ENCODE measurements at regions not wholly inside any gene's neighbourhood (a gene's known extent, or its start where the extent isn't known, plus 50 kb on each side); places are given as distances from the start of the nearest gene placed in this dataset.

DNA sequence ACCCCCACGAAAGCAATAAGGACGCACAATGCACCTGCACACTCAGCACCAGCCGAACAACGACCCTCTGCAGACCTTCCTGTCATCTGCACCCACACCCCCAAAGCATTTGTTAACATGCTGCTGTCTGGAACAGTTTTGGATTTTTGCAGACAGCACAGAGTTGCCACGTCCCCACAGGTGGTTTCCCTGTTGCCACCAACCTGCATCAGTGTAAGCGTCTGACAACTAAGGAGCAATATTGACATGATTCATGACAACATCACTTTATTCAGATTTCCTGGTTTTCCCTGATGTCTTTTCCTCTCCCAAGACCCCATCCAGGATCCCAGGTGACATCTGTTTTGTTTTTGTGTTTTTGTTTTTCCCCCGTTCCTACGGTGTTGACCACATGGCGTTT, 150.7 kb upstream of the C14orf180 start:
- intact Hi-C loops (cut with micrococcal nuclease; ENCODE audit: unreplicated experiment) = no loop called here

DNA sequence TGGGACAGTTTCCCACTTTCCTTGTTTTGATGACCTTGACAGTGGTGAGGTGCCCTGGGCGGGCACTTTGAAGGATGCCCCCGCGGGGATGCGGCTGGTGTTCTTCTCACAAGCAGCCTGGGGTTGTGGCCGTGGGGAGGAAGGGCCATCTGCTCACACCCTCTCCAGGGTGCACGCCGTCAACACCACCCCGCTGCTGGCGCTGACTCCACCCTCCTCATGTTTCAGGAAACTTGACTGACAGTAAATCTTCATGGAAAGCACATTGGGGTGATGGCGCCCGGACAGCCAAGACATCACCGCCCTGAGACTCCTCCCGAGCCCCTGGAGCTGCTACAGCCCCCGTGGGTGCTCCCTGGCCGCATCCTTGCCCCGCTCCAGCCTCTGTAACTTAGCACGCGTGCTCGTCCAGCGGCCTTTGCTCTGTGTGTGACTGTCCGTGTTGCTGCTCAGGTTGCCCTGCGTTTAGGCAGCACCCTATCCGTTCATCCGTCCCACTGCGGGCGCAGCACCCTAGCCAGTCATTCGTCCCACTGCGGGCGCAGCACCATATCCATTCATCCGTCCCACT, 150.2 kb upstream of the C14orf180 start:
- no peaks in the 10 kb centered on the region for H3K36me3 ChIP-seq (ENCODE audit: low read depth)
- no peak overlapping the region for H3K27ac ChIP-seq
- TF ChIP-seq, protein P1, sequence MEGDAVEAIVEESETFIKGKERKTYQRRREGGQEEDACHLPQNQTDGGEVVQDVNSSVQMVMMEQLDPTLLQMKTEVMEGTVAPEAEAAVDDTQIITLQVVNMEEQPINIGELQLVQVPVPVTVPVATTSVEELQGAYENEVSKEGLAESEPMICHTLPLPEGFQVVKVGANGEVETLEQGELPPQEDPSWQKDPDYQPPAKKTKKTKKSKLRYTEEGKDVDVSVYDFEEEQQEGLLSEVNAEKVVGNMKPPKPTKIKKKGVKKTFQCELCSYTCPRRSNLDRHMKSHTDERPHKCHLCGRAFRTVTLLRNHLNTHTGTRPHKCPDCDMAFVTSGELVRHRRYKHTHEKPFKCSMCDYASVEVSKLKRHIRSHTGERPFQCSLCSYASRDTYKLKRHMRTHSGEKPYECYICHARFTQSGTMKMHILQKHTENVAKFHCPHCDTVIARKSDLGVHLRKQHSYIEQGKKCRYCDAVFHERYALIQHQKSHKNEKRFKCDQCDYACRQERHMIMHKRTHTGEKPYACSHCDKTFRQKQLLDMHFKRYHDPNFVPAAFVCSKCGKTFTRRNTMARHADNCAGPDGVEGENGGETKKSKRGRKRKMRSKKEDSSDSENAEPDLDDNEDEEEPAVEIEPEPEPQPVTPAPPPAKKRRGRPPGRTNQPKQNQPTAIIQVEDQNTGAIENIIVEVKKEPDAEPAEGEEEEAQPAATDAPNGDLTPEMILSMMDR (conservative IDR thresholded peaks at IDR 0.05) = no peak
- TF ChIP-seq EZH2 (IDR thresholded peaks at IDR 0.05; ENCODE audit: low read depth) = no peak
- H3F3A ChIP-seq (ENCODE audit: insufficient read depth, low read depth) = no peaks in the 10 kb centered on the region
- H2AFZ ChIP-seq = no peak overlapping the region
- H3K27me3 ChIP-seq (ENCODE audit: insufficient read depth, low read depth) = peaks cover 76% of the 10 kb centered on the region
- H3K4me1 ChIP-seq (replicated peaks; ENCODE audit: insufficient read depth) = no peaks in the 10 kb centered on the region
- no peaks in the 10 kb centered on the region for H3K79me2 ChIP-seq (ENCODE audit: low read depth)
- CTCF ChIA-PET = no interaction called here
- BruUV-seq (replicated peaks) = no TSS peak
- intact Hi-C loops (cut with micrococcal nuclease; ENCODE audit: unreplicated experiment) = no loop called here
- POLR2A ChIA-PET (ENCODE audit: unreplicated experiment) = no interaction called here
- no peaks in the 10 kb centered on the region for H4K20me1 ChIP-seq (ENCODE audit: insufficient read depth)
- H3K4me3 ChIP-seq = no peak overlapping the region
- H3K4me2 ChIP-seq = no peak overlapping the region
- no peak for DNase-seq
- H3K9me2 ChIP-seq (ENCODE audit: insufficient read depth) = no peaks in the 10 kb centered on the region
- no peaks in the 10 kb centered on the region for H3K9me3 ChIP-seq (ENCODE audit: insufficient read depth, low read depth)

More for the DNA sequence above, 150.7 kb upstream of the C14orf180 start:
- ChIA-PET POLR2A (ENCODE audit: unreplicated experiment) (no interaction called here), CTCF (no interaction called here)
- Histone ChIP-seq H3F3A (ENCODE audit: insufficient read depth, low read depth) (no peaks in the 10 kb centered on the region), H3K36me3 (ENCODE audit: low read depth) (no peaks in the 10 kb centered on the region), H2AFZ (no peak overlapping the region), H3K27ac (no peak overlapping the region), H3K27me3 (ENCODE audit: insufficient read depth, low read depth) (peaks cover 76% of the 10 kb centered on the region), H3K4me3 (no peak overlapping the region), H3K9me2 (ENCODE audit: insufficient read depth) (no peaks in the 10 kb centered on the region), H3K4me2 (no peak overlapping the region), H3K4me1 (replicated peaks; ENCODE audit: insufficient read depth) (no peaks in the 10 kb centered on the region), H3K9me3 (ENCODE audit: insufficient read depth, low read depth) (no peaks in the 10 kb centered on the region), H3K79me2 (ENCODE audit: low read depth) (no peaks in the 10 kb centered on the region), H4K20me1 (ENCODE audit: insufficient read depth) (no peaks in the 10 kb centered on the region)
- DNase-seq = no peak
- no TSS peak for BruUV-seq (replicated peaks)
- no peak for TF ChIP-seq EZH2 (IDR thresholded peaks at IDR 0.05; ENCODE audit: low read depth)
- TF ChIP-seq, protein P1 (conservative IDR thresholded peaks at IDR 0.05) = no peak

DNA sequence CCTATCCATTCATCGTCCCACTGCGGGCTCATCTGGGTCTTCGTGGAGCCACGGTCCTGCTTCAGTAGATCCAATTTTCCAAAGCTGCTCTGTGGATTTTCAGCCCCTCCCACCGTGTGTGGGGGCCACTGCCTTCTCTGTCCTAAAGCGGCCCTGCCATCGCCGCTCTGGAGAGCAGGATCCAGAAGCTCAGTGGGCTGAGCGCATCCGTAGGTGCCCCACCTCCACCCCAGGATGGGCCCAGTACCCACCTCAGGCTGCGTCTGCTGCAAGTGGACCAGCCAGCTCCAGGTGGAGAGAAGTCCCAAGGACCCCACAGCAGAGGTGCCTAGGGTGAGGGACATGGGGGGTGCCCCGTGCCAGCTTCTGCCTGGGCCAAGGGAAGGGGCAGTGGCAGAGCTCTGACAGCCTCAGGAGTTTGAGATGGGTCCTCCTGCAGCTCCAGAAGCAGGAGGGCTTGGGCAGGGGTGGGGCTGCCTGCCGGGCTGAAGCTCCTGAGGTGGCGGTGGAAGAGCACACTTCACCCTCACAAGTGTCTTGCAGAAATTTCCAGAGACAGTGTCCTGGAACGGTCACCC, 148.1 kb upstream of the C14orf180 start:
- no peak overlapping the region for H3K4me2 ChIP-seq
- no peaks in the 10 kb centered on the region for H3K4me1 ChIP-seq (replicated peaks; ENCODE audit: insufficient read depth)
- no peak overlapping the region for H2AFZ ChIP-seq
- no peaks in the 10 kb centered on the region for H3F3A ChIP-seq (ENCODE audit: insufficient read depth, low read depth)
- no peaks in the 10 kb centered on the region for H4K20me1 ChIP-seq (ENCODE audit: insufficient read depth)
- ChIA-PET CTCF (no interaction called here), POLR2A (ENCODE audit: unreplicated experiment) (no interaction called here)
- H3K79me2 ChIP-seq (ENCODE audit: low read depth) = no peaks in the 10 kb centered on the region
- no peak overlapping the region for H3K27ac ChIP-seq
- H3K36me3 ChIP-seq (ENCODE audit: low read depth) = no peaks in the 10 kb centered on the region
- no peaks in the 10 kb centered on the region for H3K9me2 ChIP-seq (ENCODE audit: insufficient read depth)
- TF ChIP-seq, protein P1 (conservative IDR thresholded peaks at IDR 0.05) = no peak
- no peak for TF ChIP-seq EZH2 (IDR thresholded peaks at IDR 0.05; ENCODE audit: low read depth)
- DNase-seq = no peak
- H3K4me3 ChIP-seq = no peak overlapping the region
- no TSS peak for BruUV-seq (replicated peaks)
- no peaks in the 10 kb centered on the region for H3K9me3 ChIP-seq (ENCODE audit: insufficient read depth, low read depth)
- intact Hi-C loops (cut with micrococcal nuclease; ENCODE audit: unreplicated experiment) = no loop called here
- H3K27me3 ChIP-seq (ENCODE audit: insufficient read depth, low read depth) = peaks cover 76% of the 10 kb centered on the region
